Natural killer cell (primary cell): ENCODE measurements at regions not wholly inside any gene's neighbourhood (a gene's known extent, or its start where the extent isn't known, plus 50 kb on each side); places are given as distances from the start of the nearest gene placed in this dataset.

ENCODE experiments used
- ATAC-seq, 3 donors: fragments of 150-1000 bp in 2 of 3; fragments of 200-7000 bp in 1 of 3; cut with Tn5 transposase; 1 replicate in 1 of 3; 2 replicates in 2 of 3; pipeline ENCODE4 v1.10.0; 2021; ENCODE audit warnings: mild to moderate bottlenecking in 2 of 3, moderate library complexity in 2 of 3
- DNase-seq, 2 donors: peaks; one replicate each; pipeline versions ENCODE4 v3.0.0 to v3.0.0-alpha.2; 2013 to 2021; ENCODE audit warnings: mixed read lengths in 1 of 2
- H3K27ac ChIP-seq: one replicate; pipeline ENCODE4 v1.5.1; 2013; ENCODE audit warnings: mild to moderate bottlenecking, low read length
- H3K27me3 ChIP-seq: one replicate; pipeline ENCODE4 v1.6.1; 2013; ENCODE audit warnings: low read length; ENCODE audit not compliant: control insufficient read depth, insufficient read depth
- H3K36me3 ChIP-seq: one replicate; pipeline ENCODE4 v1.6.1; 2013; ENCODE audit warnings: low read length; ENCODE audit not compliant: control insufficient read depth, insufficient read depth
- H3K4me1 ChIP-seq: one replicate; pipeline ENCODE4 v1.6.1; 2013; ENCODE audit warnings: low read length; ENCODE audit not compliant: control insufficient read depth, insufficient read depth
- H3K4me3 ChIP-seq: one replicate; pipeline ENCODE4 v1.5.1; 2013; ENCODE audit warnings: low read length
- H3K9me3 ChIP-seq: one replicate; pipeline ENCODE4 v1.6.1; 2013; ENCODE audit warnings: low read length; ENCODE audit not compliant: control insufficient read depth, insufficient read depth
- H3K27ac Mint-ChIP-seq, 2 donors: one replicate each; pipeline ENCODE4 v1.8.0; 2022; ENCODE audit warnings: mild to moderate bottlenecking in 2 of 2, mixed read lengths in 2 of 2, moderate library complexity in 1 of 2
- H3K27me3 Mint-ChIP-seq, 2 donors: one replicate each; pipeline ENCODE4 v1.8.0; 2022; ENCODE audit warnings: low read depth in 2 of 2, mixed read lengths in 2 of 2
- H3K36me3 Mint-ChIP-seq: one replicate; pipeline ENCODE4 v1.8.0; 2022; ENCODE audit warnings: mixed read lengths
- H3K4me1 Mint-ChIP-seq, 2 donors: one replicate each; pipeline ENCODE4 v1.8.0; 2022; ENCODE audit warnings: mixed read lengths in 2 of 2
- H3K4me3 Mint-ChIP-seq: one replicate; pipeline ENCODE4 v1.8.0; 2022; ENCODE audit warnings: mild to moderate bottlenecking, moderate library complexity, mixed read lengths
- H3K9me3 Mint-ChIP-seq, 2 donors: one replicate each; pipeline ENCODE4 v1.8.0; 2022; ENCODE audit warnings: mixed read lengths in 2 of 2
- WGBS: methylation state at CpG from one replicate; pipeline ENCODE4 v1.1.7; 2013; ENCODE audit warnings: missing lambda C conversion rate; ENCODE audit not compliant: insufficient coverage; 5-methylcytosine and 5-hydroxymethylcytosine counted together
- intact Hi-C: fragments of 100-400 bp; cut with micrococcal nuclease; formaldehyde crosslinking; loops from one replicate; pipeline ENCODE4 v1.14.2; 2022
- TF ChIP-seq, protein P1 (sequence below): fragments of 200-600 bp; IDR thresholded peaks from one replicate; pipeline ENCODE4 v1.8.0; 2022; ENCODE audit warnings: antibody characterized with exemption

DNA sequence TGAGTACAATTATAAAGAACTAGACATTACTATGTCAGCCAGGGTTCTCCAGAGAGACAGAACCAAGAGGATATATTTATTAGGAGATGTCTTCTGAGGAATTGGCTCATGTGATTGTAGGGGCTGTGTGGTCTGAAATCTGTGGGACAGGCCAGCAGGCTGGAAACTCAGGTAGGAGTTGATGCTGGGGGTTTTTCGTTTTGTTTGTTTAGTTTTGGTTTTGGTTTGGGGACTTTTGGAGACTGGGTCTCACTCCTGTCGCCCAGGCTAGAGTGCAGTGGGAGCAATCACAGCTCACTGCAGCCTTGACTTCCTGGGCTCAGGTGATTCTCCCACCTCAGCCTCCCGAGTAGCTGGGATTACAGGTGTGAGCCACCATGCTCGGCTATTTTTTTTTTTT lies 132.9 kb upstream of the ERRFI1 start:
- no peak overlapping the region for H3K4me3 ChIP-seq
- H3K4me3 Mint-ChIP-seq: no peak overlapping the region
- no peaks in the 10 kb centered on the region for H3K9me3 Mint-ChIP-seq
- H3K27ac ChIP-seq: no peak overlapping the region
- no peaks in the 10 kb centered on the region for H3K36me3 ChIP-seq
- WGBS: 87% methylated on average over 4 of the region's 4 CpGs
- peaks cover 5% of the 10 kb centered on the region for H3K4me1 ChIP-seq
- no peaks in the 10 kb centered on the region for H3K9me3 ChIP-seq
- TF ChIP-seq, protein P1, sequence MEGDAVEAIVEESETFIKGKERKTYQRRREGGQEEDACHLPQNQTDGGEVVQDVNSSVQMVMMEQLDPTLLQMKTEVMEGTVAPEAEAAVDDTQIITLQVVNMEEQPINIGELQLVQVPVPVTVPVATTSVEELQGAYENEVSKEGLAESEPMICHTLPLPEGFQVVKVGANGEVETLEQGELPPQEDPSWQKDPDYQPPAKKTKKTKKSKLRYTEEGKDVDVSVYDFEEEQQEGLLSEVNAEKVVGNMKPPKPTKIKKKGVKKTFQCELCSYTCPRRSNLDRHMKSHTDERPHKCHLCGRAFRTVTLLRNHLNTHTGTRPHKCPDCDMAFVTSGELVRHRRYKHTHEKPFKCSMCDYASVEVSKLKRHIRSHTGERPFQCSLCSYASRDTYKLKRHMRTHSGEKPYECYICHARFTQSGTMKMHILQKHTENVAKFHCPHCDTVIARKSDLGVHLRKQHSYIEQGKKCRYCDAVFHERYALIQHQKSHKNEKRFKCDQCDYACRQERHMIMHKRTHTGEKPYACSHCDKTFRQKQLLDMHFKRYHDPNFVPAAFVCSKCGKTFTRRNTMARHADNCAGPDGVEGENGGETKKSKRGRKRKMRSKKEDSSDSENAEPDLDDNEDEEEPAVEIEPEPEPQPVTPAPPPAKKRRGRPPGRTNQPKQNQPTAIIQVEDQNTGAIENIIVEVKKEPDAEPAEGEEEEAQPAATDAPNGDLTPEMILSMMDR: no peak
- H3K27me3 ChIP-seq: peaks cover 9% of the 10 kb centered on the region
- DNase-seq: no peak
- H3K27me3 Mint-ChIP-seq: peaks cover 23 to 28% of the 10 kb centered on the region in 2 donors
- intact Hi-C loops: no loop called here
- no peaks in the 10 kb centered on the region for H3K36me3 Mint-ChIP-seq
- peaks cover 0 to 19% of the 10 kb centered on the region in 2 donors for H3K4me1 Mint-ChIP-seq
- H3K27ac Mint-ChIP-seq: no peak overlapping the region
- ATAC-seq: no peak

- Mint-ChIP-seq H3K36me3 (no peaks in the 10 kb centered on the region), H3K4me1 (peaks cover 9 to 30% of the 10 kb centered on the region in 2 donors), H3K27ac (no peak overlapping the region), H3K9me3 (peaks cover 0 to under 1% of the 10 kb centered on the region in 2 donors), H3K4me3 (no peak overlapping the region), H3K27me3 (peaks cover 23 to 28% of the 10 kb centered on the region in 2 donors)
- peaks cover 10% of the 10 kb centered on the region for H3K9me3 ChIP-seq
- no peak overlapping the region for H3K27ac ChIP-seq
- H3K4me1 ChIP-seq: peaks cover 18% of the 10 kb centered on the region
- no peak for DNase-seq
- H3K27me3 ChIP-seq: peaks cover 9% of the 10 kb centered on the region
- TF ChIP-seq, protein P1: no peak
- intact Hi-C loops: no loop called here
- WGBS: 91% methylated on average over 2 of the region's 2 CpGs
- no peak overlapping the region for H3K4me3 ChIP-seq
- ATAC-seq: no peak
- no peaks in the 10 kb centered on the region for H3K36me3 ChIP-seq
Observed at GRCh38 chr1:8157765-8158164, 131.7 kb upstream of the ERRFI1 start.

DNA sequence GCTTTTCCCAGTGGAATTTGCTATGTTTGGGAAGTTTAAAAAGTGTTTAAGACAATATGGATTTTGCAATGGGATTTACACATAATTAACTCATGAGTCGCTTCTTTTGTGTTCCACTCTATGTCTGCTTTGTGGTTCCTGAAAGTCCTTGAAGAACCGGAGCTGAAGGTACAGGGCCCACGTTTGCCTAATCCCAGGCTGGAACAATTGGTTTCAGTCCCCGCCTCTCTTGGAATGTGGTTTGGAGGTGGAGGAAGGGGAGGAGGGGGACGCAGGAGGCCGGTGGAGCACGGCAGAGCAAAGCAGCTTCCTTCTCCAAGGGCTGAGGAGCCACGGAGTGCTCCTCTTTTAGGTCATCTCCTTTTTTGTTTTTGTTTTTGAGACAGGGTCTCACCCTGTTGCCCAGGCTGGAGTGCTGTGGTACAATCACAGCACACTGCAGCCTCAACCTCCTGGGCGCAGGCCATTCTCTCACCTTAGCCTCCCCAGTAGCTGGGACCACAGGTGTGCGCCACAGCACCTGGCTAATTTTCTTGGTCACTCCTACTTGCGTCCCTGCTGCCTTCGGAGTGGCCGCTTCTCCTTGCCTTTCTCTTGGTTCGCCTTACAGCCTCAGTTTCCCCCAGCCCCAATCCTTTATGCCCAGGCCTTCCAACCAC lies 129.5 kb upstream of the ERRFI1 start:
- Histone ChIP-seq H3K27me3 (peaks cover 9% of the 10 kb centered on the region), H3K9me3 (peaks cover 12% of the 10 kb centered on the region), H3K4me3 (no peak overlapping the region), H3K4me1 (peaks cover 31% of the 10 kb centered on the region), H3K36me3 (no peaks in the 10 kb centered on the region), H3K27ac (no peak overlapping the region)
- Mint-ChIP-seq H3K4me3 (no peak overlapping the region), H3K27me3 (peaks cover 11 to 12% of the 10 kb centered on the region in 2 donors), H3K27ac (no peak overlapping the region), H3K36me3 (no peaks in the 10 kb centered on the region), H3K9me3 (peaks cover 0 to 2% of the 10 kb centered on the region in 2 donors), H3K4me1 (peaks cover 26 to 43% of the 10 kb centered on the region in 2 donors)
- TF ChIP-seq, protein P1: no peak
- DNase-seq: no peak
- ATAC-seq: no peak
- WGBS: 67% methylated on average over 14 of the region's 14 CpGs
- intact Hi-C loops: no loop called here

- TF ChIP-seq, protein P1: no peak
- Mint-ChIP-seq H3K27ac (peak overlapping the region in 1 of 2 donors; percentile 48), H3K9me3 (peaks cover 0 to 2% of the 10 kb centered on the region in 2 donors), H3K4me3 (no peak overlapping the region), H3K4me1 (peaks cover 27 to 44% of the 10 kb centered on the region in 2 donors), H3K36me3 (no peaks in the 10 kb centered on the region), H3K27me3 (peaks cover 12% of the 10 kb centered on the region in 2 donors)
- no peak overlapping the region for H3K4me3 ChIP-seq
- peaks cover 9% of the 10 kb centered on the region for H3K27me3 ChIP-seq
- H3K4me1 ChIP-seq: peaks cover 31% of the 10 kb centered on the region
- no peaks in the 10 kb centered on the region for H3K36me3 ChIP-seq
- H3K27ac ChIP-seq: no peak overlapping the region
- no peak for DNase-seq
- no peak for ATAC-seq
- H3K9me3 ChIP-seq: peaks cover 12% of the 10 kb centered on the region
- intact Hi-C loops: no loop called here
- WGBS: 47% methylated on average over 14 of the region's 15 CpGs
Observed at GRCh38 chr1:8154621-8155052, 128.5 kb upstream of the ERRFI1 start.
